ENCODE measurements at regions not wholly inside any gene's neighbourhood (a gene's known extent, or its start where the extent isn't known, plus 50 kb on each side); places are given as distances from the start of the nearest gene placed in this dataset.

- Mint-ChIP-seq H3K9me3 (peaks cover 5% of the 10 kb centered on the region), H3K27ac (peak overlapping the region; percentile 37; the same call in 1 of the 2 replicates), H3K27me3 (ENCODE audit: insufficient read depth, low read depth, poor library complexity) (peaks cover 1% of the 10 kb centered on the region), H3K4me3 (no peak overlapping the region), H3K4me1 (peaks cover 5% of the 10 kb centered on the region), H3K36me3 (ENCODE audit: low read depth) (no peaks in the 10 kb centered on the region; the same call in 1 of the 3 replicates)
- TF ChIP-seq POLR2AphosphoS5 (IDR thresholded peaks at IDR 0.05; ENCODE audit: low read depth) (no peak), ZNF331 (CRISPR knock-in tag; IDR thresholded peaks at IDR 0.05; ENCODE audit: low read depth) (no peak), ETS1 (IDR thresholded peaks at IDR 0.05) (no peak), STAT1 (IDR thresholded peaks at IDR 0.05; ENCODE audit: unreplicated experiment) (no peak), REST (IDR thresholded peaks at IDR 0.05; ENCODE audit: unreplicated experiment) (no peak), ZNF114 (CRISPR knock-in tag; IDR thresholded peaks at IDR 0.05) (no peak), ZNF462 (CRISPR knock-in tag; IDR thresholded peaks at IDR 0.05) (no peak), EZH2phosphoT487 (IDR thresholded peaks at IDR 0.05; ENCODE audit: unreplicated experiment) (no peak), CTCF (conservative IDR thresholded peaks at IDR 0.05; ENCODE audit: low read depth in 2 of 2) (no peak), JUNB (IDR thresholded peaks at IDR 0.05; ENCODE audit: unreplicated experiment) (no peak), NANOG (IDR thresholded peaks at IDR 0.05; ENCODE audit: borderline replicate concordance) (no peak), CREB1 (CRISPR knock-in tag; IDR thresholded peaks at IDR 0.05; ENCODE audit: low read depth) (no peak), EZH2 (IDR thresholded peaks at IDR 0.05; ENCODE audit: low read depth, unreplicated experiment) (no peak)
- Histone ChIP-seq H2AFZ (peak overlapping the region; percentile 89), H3K4me1 (ENCODE audit: insufficient read depth) (no peaks in the 10 kb centered on the region), H4K20me1 (replicated peaks; ENCODE audit: insufficient read depth) (no peaks in the 10 kb centered on the region), H3K4me3 (no peak overlapping the region), H3K9me2 (ENCODE audit: insufficient read depth) (peaks cover 14% of the 10 kb centered on the region; the same call in 1 of the 2 replicates), H3K27me3 (ENCODE audit: insufficient read depth) (no peaks in the 10 kb centered on the region), H3K27ac (ENCODE audit: low read depth) (no peak overlapping the region), H3K36me3 (ENCODE audit: insufficient read depth) (peaks cover under 1% of the 10 kb centered on the region; the same call in 1 of the 2 replicates), H3K79me2 (replicated peaks; ENCODE audit: insufficient read depth) (no peaks in the 10 kb centered on the region), H3F3A (replicated peaks; ENCODE audit: low read depth) (no peaks in the 10 kb centered on the region), H3K4me2 (no peak overlapping the region)
- DNase-seq (ENCODE audit: low spot score) (peak; percentile 3), ATAC-seq (peak; percentile 61)
Observed at GRCh38 chr13:89294115-89294867, 1623.1 kb downstream of the SLITRK5 start.

Data from GM23338 (cell line).